ENCODE measurements at regions not wholly inside any gene's neighbourhood (a gene's known extent, or its start where the extent isn't known, plus 50 kb on each side); places are given as distances from the start of the nearest gene placed in this dataset.
A peak's percentile ranks its signal among the peaks of the same experiment; 100 is the strongest.

GRCh38 chr9:7478646-7479045 is 320.9 kb downstream of the DMAC1 start:
- H3K27me3 ChIP-seq (ENCODE audit: insufficient read depth, low read length, poor library complexity, severe bottlenecking) = no peaks in the 10 kb centered on the region
- no peak overlapping the region for H3K4me3 ChIP-seq (ENCODE audit: low read length)
- CTCF ChIA-PET = no interaction called here

GRCh38 chr9:7467186-7467585 is 332.4 kb downstream of the DMAC1 start:
- peaks cover 5 to 8% of the 10 kb centered on the region in 2 donors for H3K27me3 Mint-ChIP-seq
- no peak overlapping the region for H3K27ac Mint-ChIP-seq
- H3K9me3 Mint-ChIP-seq = no peaks in the 10 kb centered on the region
- CTCF ChIA-PET = no interaction called here
- H3K27me3 ChIP-seq (ENCODE audit: insufficient read depth, low read length, poor library complexity, severe bottlenecking) = no peaks in the 10 kb centered on the region
- no peaks in the 10 kb centered on the region for H3K9me3 ChIP-seq (ENCODE audit: low read length)
- no peaks in the 10 kb centered on the region for H3K4me1 Mint-ChIP-seq
- H3K36me3 Mint-ChIP-seq = no peaks in the 10 kb centered on the region
- no peak overlapping the region for H3K4me3 ChIP-seq (ENCODE audit: low read length)
- no peak overlapping the region for H3K27ac ChIP-seq (ENCODE audit: low read depth, low read length)
- H3K4me3 Mint-ChIP-seq = no peak overlapping the region
- no peak for DNase-seq
- POLR2A ChIA-PET = no interaction called here
- H3K4me1 ChIP-seq (ENCODE audit: insufficient read depth, low read length) = no peaks in the 10 kb centered on the region
- H3K36me3 ChIP-seq (ENCODE audit: insufficient read depth, low read length) = no peaks in the 10 kb centered on the region

More at GRCh38 chr9:7478646-7479045, 320.9 kb downstream of the DMAC1 start:
- Histone ChIP-seq H3K27ac (ENCODE audit: low read depth, low read length) (no peak overlapping the region), H3K4me1 (ENCODE audit: insufficient read depth, low read length) (no peaks in the 10 kb centered on the region), H3K9me3 (ENCODE audit: low read length) (no peaks in the 10 kb centered on the region), H3K36me3 (ENCODE audit: insufficient read depth, low read length) (no peaks in the 10 kb centered on the region)
- no peaks in the 10 kb centered on the region for H3K36me3 Mint-ChIP-seq
- POLR2A ChIA-PET = no interaction called here
- no peaks in the 10 kb centered on the region for H3K9me3 Mint-ChIP-seq
- no peak overlapping the region for H3K27ac Mint-ChIP-seq
- H3K4me1 Mint-ChIP-seq = no peaks in the 10 kb centered on the region
- H3K4me3 Mint-ChIP-seq = no peak overlapping the region
- no peak for DNase-seq
- peaks cover 0 to 10% of the 10 kb centered on the region in 2 donors for H3K27me3 Mint-ChIP-seq

DNA sequence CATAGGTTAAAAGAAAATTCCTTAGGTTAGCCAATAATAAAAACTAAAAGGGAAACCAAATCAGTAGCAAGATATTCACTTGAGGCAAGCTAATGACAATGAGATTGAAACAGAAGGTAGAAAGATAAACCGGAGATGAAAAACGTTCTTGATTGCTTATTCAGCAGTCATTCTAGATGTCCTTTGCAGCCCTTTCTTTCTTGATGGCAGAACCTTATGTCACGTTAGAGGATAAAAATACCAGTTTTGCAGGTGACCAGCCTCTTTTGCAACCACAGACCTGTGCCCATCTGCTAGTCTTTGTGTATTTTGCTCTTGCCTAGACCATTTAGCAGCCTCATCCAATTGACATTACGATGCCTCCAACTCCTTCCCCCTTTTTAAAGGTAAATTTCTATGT is 337.8 kb downstream of the DMAC1 start:
- Mint-ChIP-seq H3K27ac (no peak overlapping the region), H3K36me3 (no peaks in the 10 kb centered on the region), H3K27me3 (peaks cover 0 to 3% of the 10 kb centered on the region in 2 donors), H3K4me1 (no peaks in the 10 kb centered on the region), H3K9me3 (no peaks in the 10 kb centered on the region), H3K4me3 (no peak overlapping the region)
- Histone ChIP-seq H3K4me1 (ENCODE audit: insufficient read depth, low read length) (no peaks in the 10 kb centered on the region), H3K9me3 (ENCODE audit: low read length) (no peaks in the 10 kb centered on the region), H3K27me3 (ENCODE audit: insufficient read depth, low read length, poor library complexity, severe bottlenecking) (no peaks in the 10 kb centered on the region), H3K36me3 (ENCODE audit: insufficient read depth, low read length) (no peaks in the 10 kb centered on the region), H3K27ac (ENCODE audit: low read depth, low read length) (no peak overlapping the region), H3K4me3 (ENCODE audit: low read length) (no peak overlapping the region)
- POLR2A ChIA-PET = no interaction called here
- CTCF ChIA-PET = no interaction called here
- no peak for DNase-seq

- no peak for DNase-seq
- POLR2A ChIA-PET = no interaction called here
- H3K27ac Mint-ChIP-seq = no peak overlapping the region
- H3K36me3 Mint-ChIP-seq = no peaks in the 10 kb centered on the region
- H3K27me3 ChIP-seq (ENCODE audit: insufficient read depth, low read length, poor library complexity, severe bottlenecking) = no peaks in the 10 kb centered on the region
- no peaks in the 10 kb centered on the region for H3K4me1 ChIP-seq (ENCODE audit: insufficient read depth, low read length)
- CTCF ChIA-PET = no interaction called here
- no peaks in the 10 kb centered on the region for H3K36me3 ChIP-seq (ENCODE audit: insufficient read depth, low read length)
- H3K27me3 Mint-ChIP-seq = peaks cover 1 to 5% of the 10 kb centered on the region in 2 donors
- H3K4me1 Mint-ChIP-seq = no peaks in the 10 kb centered on the region
- no peak overlapping the region for H3K4me3 ChIP-seq (ENCODE audit: low read length)
- H3K9me3 ChIP-seq (ENCODE audit: low read length) = no peaks in the 10 kb centered on the region
- H3K4me3 Mint-ChIP-seq = no peak overlapping the region
- no peak overlapping the region for H3K27ac ChIP-seq (ENCODE audit: low read depth, low read length)
- peaks cover 0 to 2% (median 0%) of the 10 kb centered on the region in 5 donors for H3K9me3 Mint-ChIP-seq
Observed at GRCh38 chr9:7456793-7457530, 342.6 kb downstream of the DMAC1 start.

- H3K36me3 Mint-ChIP-seq = no peaks in the 10 kb centered on the region
- no peak overlapping the region for H3K27ac ChIP-seq (ENCODE audit: low read depth, low read length)
- ChIA-PET POLR2A (no interaction called here), CTCF (no interaction called here)
- H3K9me3 ChIP-seq (ENCODE audit: low read length) = no peaks in the 10 kb centered on the region
- H3K4me3 Mint-ChIP-seq = no peak overlapping the region
- no peaks in the 10 kb centered on the region for H3K4me1 Mint-ChIP-seq
- H3K36me3 ChIP-seq (ENCODE audit: insufficient read depth, low read length) = no peaks in the 10 kb centered on the region
- peaks cover 1 to 5% of the 10 kb centered on the region in 2 donors for H3K27me3 Mint-ChIP-seq
- peaks cover 0 to 2% (median 0%) of the 10 kb centered on the region in 5 donors for H3K9me3 Mint-ChIP-seq
- H3K4me1 ChIP-seq (ENCODE audit: insufficient read depth, low read length) = no peaks in the 10 kb centered on the region
- no peaks in the 10 kb centered on the region for H3K27me3 ChIP-seq (ENCODE audit: insufficient read depth, low read length, poor library complexity, severe bottlenecking)
- DNase-seq = no peak
- no peak overlapping the region for H3K27ac Mint-ChIP-seq
- H3K4me3 ChIP-seq (ENCODE audit: low read length) = no peak overlapping the region
Observed at GRCh38 chr9:7456377-7456776, 343.2 kb downstream of the DMAC1 start.

GRCh38 chr9:7454624-7455023 is 345.0 kb downstream of the DMAC1 start:
- POLR2A ChIA-PET = no interaction called here
- CTCF ChIA-PET = no interaction called here
- H3K36me3 Mint-ChIP-seq = no peaks in the 10 kb centered on the region

GRCh38 chr9:7452378-7452777 is 347.2 kb downstream of the DMAC1 start:
- no peak for DNase-seq
- H3K4me3 Mint-ChIP-seq = no peak overlapping the region
- H3K27ac Mint-ChIP-seq = peak overlapping the region in 1 of 8 donors; percentile 33
- peaks cover 3 to 5% of the 10 kb centered on the region in 2 donors for H3K27me3 Mint-ChIP-seq
- H3K27ac ChIP-seq (ENCODE audit: low read depth, low read length) = no peak overlapping the region
- H3K4me3 ChIP-seq (ENCODE audit: low read length) = no peak overlapping the region
- H3K36me3 Mint-ChIP-seq = no peaks in the 10 kb centered on the region
- H3K9me3 ChIP-seq (ENCODE audit: low read length) = no peaks in the 10 kb centered on the region
- H3K27me3 ChIP-seq (ENCODE audit: insufficient read depth, low read length, poor library complexity, severe bottlenecking) = no peaks in the 10 kb centered on the region
- ChIA-PET CTCF (no interaction called here), POLR2A (no interaction called here)
- H3K36me3 ChIP-seq (ENCODE audit: insufficient read depth, low read length) = no peaks in the 10 kb centered on the region
- no peaks in the 10 kb centered on the region for H3K4me1 ChIP-seq (ENCODE audit: insufficient read depth, low read length)
- H3K4me1 Mint-ChIP-seq = no peaks in the 10 kb centered on the region
- peaks cover 0 to 5% (median 0%) of the 10 kb centered on the region in 5 donors for H3K9me3 Mint-ChIP-seq

More at GRCh38 chr9:7454624-7455023, 345.0 kb downstream of the DMAC1 start:
- Histone ChIP-seq H3K4me1 (ENCODE audit: insufficient read depth, low read length) (no peaks in the 10 kb centered on the region), H3K9me3 (ENCODE audit: low read length) (no peaks in the 10 kb centered on the region), H3K4me3 (ENCODE audit: low read length) (no peak overlapping the region), H3K27ac (ENCODE audit: low read depth, low read length) (no peak overlapping the region), H3K27me3 (ENCODE audit: insufficient read depth, low read length, poor library complexity, severe bottlenecking) (no peaks in the 10 kb centered on the region), H3K36me3 (ENCODE audit: insufficient read depth, low read length) (no peaks in the 10 kb centered on the region)
- no peak for DNase-seq
- Mint-ChIP-seq H3K27ac (no peak overlapping the region), H3K4me3 (no peak overlapping the region), H3K9me3 (peaks cover 0 to 5% (median 0%) of the 10 kb centered on the region in 5 donors), H3K27me3 (peaks cover 3 to 5% of the 10 kb centered on the region in 2 donors), H3K4me1 (no peaks in the 10 kb centered on the region)

DNA sequence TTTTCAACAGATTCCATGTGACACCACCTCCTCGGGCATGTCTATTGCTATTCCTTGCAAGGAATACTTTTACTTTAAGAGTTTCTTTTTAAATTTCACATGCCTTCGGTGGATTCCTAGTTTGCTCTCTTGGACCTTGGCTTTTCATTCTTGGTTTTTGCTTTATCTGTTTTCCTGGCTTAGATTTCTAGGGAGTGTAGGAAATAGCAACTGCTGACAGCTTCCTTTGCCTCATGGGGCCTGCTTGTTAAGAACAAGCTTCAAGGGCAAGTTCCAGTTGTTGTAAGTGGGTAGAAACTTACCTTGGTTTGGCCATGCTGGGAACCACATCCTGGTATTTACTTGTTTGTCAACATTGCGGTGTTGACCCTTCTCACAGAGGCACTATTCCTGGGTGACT is 348.5 kb downstream of the DMAC1 start:
- no peak overlapping the region for H3K4me3 Mint-ChIP-seq
- no peaks in the 10 kb centered on the region for H3K9me3 ChIP-seq (ENCODE audit: low read length)
- no peak for DNase-seq
- H3K36me3 Mint-ChIP-seq = no peaks in the 10 kb centered on the region
- H3K4me1 ChIP-seq (ENCODE audit: insufficient read depth, low read length) = no peaks in the 10 kb centered on the region
- H3K27ac ChIP-seq (ENCODE audit: low read depth, low read length) = no peak overlapping the region
- H3K27ac Mint-ChIP-seq = no peak overlapping the region
- ChIA-PET POLR2A (no interaction called here), CTCF (no interaction called here)
- peaks cover 3 to 5% of the 10 kb centered on the region in 2 donors for H3K27me3 Mint-ChIP-seq
- no peaks in the 10 kb centered on the region for H3K4me1 Mint-ChIP-seq
- H3K36me3 ChIP-seq (ENCODE audit: insufficient read depth, low read length) = no peaks in the 10 kb centered on the region
- peaks cover 0 to 5% (median 0%) of the 10 kb centered on the region in 5 donors for H3K9me3 Mint-ChIP-seq
- H3K27me3 ChIP-seq (ENCODE audit: insufficient read depth, low read length, poor library complexity, severe bottlenecking) = no peaks in the 10 kb centered on the region
- no peak overlapping the region for H3K4me3 ChIP-seq (ENCODE audit: low read length)

All from CD8-positive, alpha-beta memory T cell (primary cell).